Bronchial epithelial cell (primary cell): ENCODE measurements at regions not wholly inside any gene's neighbourhood (a gene's known extent, or its start where the extent isn't known, plus 50 kb on each side); places are given as distances from the start of the nearest gene placed in this dataset.
A peak's percentile ranks its signal among the peaks of the same experiment; 100 is the strongest.

Experiments used
- DNase-seq: peaks from one replicate; pipeline ENCODE4 v3.0.0-alpha.2; 2010; ENCODE audit warnings: low read depth
- FAIRE-seq: peaks from 2 replicates; lab custom pipeline; 2011; peaks lifted over from hg19 to GRCh38; lab: Jason Lieb, UNC
- H3K27me3 ChIP-seq: 2 replicates; pipeline ENCODE4 v1.5.1; 2011; ENCODE audit warnings: low read length; ENCODE audit not compliant: control insufficient read depth, insufficient read depth
- H3K36me3 ChIP-seq: 2 replicates; pipeline ENCODE4 v1.5.1; 2011; ENCODE audit warnings: low read length; ENCODE audit not compliant: control insufficient read depth, insufficient read depth
- H3K4me3 ChIP-seq: 2 replicates; pipeline ENCODE4 v1.5.1; 2011; ENCODE audit warnings: mild to moderate bottlenecking, low read depth, low read length, control low read depth
- TF ChIP-seq, protein P1 (sequence below): IDR thresholded peaks from 2 replicates; pipeline ENCODE4 v1.5.1; 2011; ENCODE audit warnings: mild to moderate bottlenecking, moderate library complexity, low read length, control low read depth, inconsistent platforms; ENCODE audit not compliant: insufficient read depth, severe bottlenecking

DNA sequence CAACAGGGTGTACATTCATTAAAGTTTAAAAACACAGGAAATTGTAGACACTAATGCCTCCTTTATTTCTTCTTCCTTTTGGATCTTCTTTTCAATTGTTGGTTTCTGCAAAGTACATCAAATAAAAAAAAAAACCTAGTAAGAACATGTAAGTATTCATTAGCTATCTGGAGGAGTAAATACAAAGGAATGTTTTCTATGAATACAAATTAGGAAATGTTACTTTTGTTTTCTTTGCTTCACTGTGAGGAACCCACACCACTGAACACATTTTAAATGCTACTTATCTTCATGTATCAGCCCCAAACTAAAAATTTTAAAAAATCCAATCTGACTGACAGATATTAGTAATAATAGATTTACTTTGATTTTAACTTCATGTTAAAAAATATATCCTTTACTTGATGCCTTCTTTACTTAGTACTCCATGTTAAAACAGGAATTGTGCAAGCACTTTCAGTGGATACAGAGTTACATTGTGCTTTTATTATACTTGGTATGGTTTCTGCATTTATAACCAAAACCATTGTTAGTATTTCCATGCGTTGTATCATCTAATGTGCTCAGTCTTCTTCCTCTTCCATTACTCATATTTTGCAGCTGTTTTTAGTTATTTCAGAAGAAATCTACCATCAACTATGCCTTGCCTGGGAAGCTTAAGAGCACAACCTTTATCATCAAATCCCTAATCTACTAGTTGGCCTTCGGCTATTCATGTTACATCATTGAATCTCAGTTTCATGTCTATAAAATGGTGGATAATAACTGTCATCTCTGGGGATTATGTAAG, 236.9 kb upstream of the DPYD start:
- Histone ChIP-seq H3K36me3 (no peaks in the 10 kb centered on the region), H3K4me3 (no peak overlapping the region), H3K27me3 (no peaks in the 10 kb centered on the region)
- TF ChIP-seq, protein P1, sequence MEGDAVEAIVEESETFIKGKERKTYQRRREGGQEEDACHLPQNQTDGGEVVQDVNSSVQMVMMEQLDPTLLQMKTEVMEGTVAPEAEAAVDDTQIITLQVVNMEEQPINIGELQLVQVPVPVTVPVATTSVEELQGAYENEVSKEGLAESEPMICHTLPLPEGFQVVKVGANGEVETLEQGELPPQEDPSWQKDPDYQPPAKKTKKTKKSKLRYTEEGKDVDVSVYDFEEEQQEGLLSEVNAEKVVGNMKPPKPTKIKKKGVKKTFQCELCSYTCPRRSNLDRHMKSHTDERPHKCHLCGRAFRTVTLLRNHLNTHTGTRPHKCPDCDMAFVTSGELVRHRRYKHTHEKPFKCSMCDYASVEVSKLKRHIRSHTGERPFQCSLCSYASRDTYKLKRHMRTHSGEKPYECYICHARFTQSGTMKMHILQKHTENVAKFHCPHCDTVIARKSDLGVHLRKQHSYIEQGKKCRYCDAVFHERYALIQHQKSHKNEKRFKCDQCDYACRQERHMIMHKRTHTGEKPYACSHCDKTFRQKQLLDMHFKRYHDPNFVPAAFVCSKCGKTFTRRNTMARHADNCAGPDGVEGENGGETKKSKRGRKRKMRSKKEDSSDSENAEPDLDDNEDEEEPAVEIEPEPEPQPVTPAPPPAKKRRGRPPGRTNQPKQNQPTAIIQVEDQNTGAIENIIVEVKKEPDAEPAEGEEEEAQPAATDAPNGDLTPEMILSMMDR: no peak
- FAIRE-seq (no peak), DNase-seq (no peak)

DNA sequence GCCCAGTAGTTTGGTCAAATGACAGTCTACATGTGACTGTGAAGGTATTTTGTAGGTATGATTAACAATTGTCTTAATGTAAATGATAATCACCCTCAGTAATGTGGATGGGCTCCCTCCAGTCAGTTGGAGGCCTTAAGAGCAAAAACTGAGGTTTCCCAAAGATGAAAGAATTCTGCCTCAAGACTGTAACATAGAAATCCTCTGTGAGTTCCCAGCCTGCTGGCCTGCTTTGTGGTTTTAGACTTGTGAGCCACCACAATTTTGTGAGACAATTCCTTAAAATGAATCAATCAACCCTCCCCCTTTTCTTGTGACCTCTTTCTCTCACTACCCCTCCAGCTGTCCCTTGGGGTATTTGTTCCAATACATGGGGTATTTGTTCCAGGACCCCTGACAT, 226.4 kb upstream of the DPYD start:
- FAIRE-seq: no peak
- H3K27me3 ChIP-seq: no peaks in the 10 kb centered on the region
- no peak for DNase-seq
- no peak overlapping the region for H3K4me3 ChIP-seq
- TF ChIP-seq, protein P1: no peak
- H3K36me3 ChIP-seq: no peaks in the 10 kb centered on the region

DNA sequence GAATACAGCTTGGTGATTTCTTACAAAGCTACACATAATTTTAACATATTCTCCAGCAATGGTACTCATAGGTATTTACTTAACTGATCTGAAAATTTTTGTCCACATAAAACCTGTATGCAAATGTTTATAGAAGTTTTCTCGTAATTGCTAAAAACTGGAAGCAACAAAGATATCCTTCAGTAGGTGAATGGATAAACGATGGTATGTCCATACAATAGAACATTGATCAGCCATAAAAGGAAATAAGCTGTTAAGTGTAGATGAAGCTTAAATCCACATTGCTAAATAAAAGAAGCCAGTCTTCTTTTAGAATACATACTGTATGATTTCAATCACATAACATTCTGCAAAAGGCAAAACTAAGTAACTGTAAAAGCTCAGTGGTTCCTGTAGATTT, 224.8 kb upstream of the DPYD start:
- H3K27me3 ChIP-seq: no peaks in the 10 kb centered on the region
- FAIRE-seq (no peak), DNase-seq (no peak)
- no peak overlapping the region for H3K4me3 ChIP-seq
- H3K36me3 ChIP-seq: no peaks in the 10 kb centered on the region
- TF ChIP-seq, protein P1: no peak

- TF ChIP-seq, protein P1: no peak
- DNase-seq (peak; percentile 77), FAIRE-seq (no peak)
- Histone ChIP-seq H3K4me3 (no peak overlapping the region), H3K36me3 (no peaks in the 10 kb centered on the region), H3K27me3 (no peaks in the 10 kb centered on the region)
Observed at GRCh38 chr1:98143403-98143802, 222.6 kb upstream of the DPYD start.

DNA sequence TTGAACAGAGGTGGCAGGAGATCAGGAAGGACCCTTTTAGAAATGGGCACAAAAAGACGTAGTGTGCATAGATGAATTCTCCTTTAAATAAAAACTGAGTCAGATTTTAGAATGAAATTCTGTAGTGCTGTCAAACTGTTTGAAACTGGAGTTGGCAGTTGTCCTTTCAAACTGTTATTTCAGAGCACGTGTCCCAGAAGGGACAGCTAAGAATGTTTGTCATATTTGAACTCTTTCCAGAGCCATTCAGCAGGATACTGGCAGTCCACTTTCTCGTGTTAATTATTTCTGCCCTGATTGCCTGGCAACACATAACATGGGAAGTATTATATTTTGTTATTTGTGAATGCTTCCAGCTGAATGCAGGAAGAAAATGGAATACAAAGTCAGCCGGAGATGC, 212.3 kb upstream of the DPYD start:
- TF ChIP-seq, protein P1: no peak
- DNase-seq (no peak), FAIRE-seq (no peak)
- no peaks in the 10 kb centered on the region for H3K27me3 ChIP-seq
- H3K4me3 ChIP-seq: no peak overlapping the region
- no peaks in the 10 kb centered on the region for H3K36me3 ChIP-seq

DNA sequence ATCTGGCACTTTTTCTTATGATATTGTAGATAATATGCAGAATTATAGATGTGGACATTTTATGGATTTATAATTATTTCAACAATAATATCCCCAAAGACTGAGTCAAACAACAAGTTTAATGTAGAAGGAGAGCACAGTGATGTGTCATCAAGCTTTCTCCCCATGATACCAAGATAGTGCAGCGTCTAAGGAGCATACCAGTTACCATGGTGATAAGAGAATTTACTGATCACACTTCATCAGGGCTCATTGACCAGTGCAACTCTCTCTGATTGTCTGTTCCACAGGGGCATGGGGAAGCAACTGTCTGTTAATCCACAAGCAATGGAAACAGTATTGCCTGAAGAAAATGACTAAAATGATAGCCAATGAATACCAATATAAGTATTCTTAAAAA, 209.6 kb upstream of the DPYD start:
- FAIRE-seq (no peak), DNase-seq (no peak)
- Histone ChIP-seq H3K4me3 (no peak overlapping the region), H3K36me3 (no peaks in the 10 kb centered on the region), H3K27me3 (no peaks in the 10 kb centered on the region)
- TF ChIP-seq, protein P1: no peak
